ENCODE measurements at regions not wholly inside any gene's neighbourhood (a gene's known extent, or its start where the extent isn't known, plus 50 kb on each side); places are given as distances from the start of the nearest gene placed in this dataset.
A peak's percentile ranks its signal among the peaks of the same experiment; 100 is the strongest.

DNA sequence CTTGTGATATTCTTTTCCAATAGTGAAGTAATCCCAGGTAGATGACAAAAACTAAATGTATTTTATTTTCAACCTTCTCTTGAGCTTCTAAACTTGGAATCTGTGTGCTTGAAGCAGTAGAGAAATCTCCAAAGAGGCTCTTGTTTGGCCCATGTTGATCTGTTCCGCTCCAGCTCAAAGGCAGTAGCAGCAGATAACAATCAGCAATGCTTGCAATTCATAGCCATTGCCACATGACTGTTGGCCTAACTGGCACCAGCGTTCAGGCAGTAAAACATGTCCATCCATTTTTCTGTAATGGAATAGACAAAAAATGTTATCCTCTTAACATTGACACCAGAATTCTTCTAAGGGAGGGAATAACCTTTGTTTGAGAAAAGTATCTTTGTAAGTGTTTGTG lies 270.7 kb upstream of the MSX2 start:
- Histone ChIP-seq H3K23ac (ENCODE audit: insufficient read length) (no peak overlapping the region), H3K18ac (ENCODE audit: extremely low read depth, low read length) (no peak overlapping the region), H3K4ac (replicated peaks; ENCODE audit: insufficient read length, low read depth, low read length) (no peak overlapping the region), H2BK20ac (ENCODE audit: low read length) (no peak overlapping the region), H2BK15ac (ENCODE audit: low read length) (no peak overlapping the region), H2BK120ac (replicated peaks; ENCODE audit: low read depth, low read length) (no peak overlapping the region), H2BK12ac (ENCODE audit: low read depth, low read length) (no peak overlapping the region), H3K4me3 (ENCODE audit: extremely low read depth in 1 of 4, insufficient read depth in 2 of 4, low read depth in 3 of 4, low read length in 4 of 4) (no peak overlapping the region), H2AFZ (ENCODE audit: low read length) (no peak overlapping the region), H3K9ac (replicated peaks in 1 of 4; ENCODE audit: extremely low read depth in 1 of 4, low read depth in 3 of 4, low read length in 3 of 4) (no peak overlapping the region), H3K79me1 (ENCODE audit: low read depth, low read length) (no peaks in the 10 kb centered on the region), H3K36me3 (ENCODE audit: control insufficient read depth in 2 of 4, insufficient read depth in 4 of 4, low read length in 3 of 4) (no peaks in the 10 kb centered on the region; a peak in 1 of 8 replicates), H3K56ac (replicated peaks; ENCODE audit: insufficient read length, low read depth, low read length) (no peak overlapping the region), H2BK5ac (ENCODE audit: low read depth, low read length) (no peak overlapping the region), H3K4me2 (ENCODE audit: insufficient read depth in 1 of 2, low read depth in 2 of 2, low read length in 2 of 2) (no peak overlapping the region), H2AK5ac (ENCODE audit: low read depth, low read length) (no peak overlapping the region), H4K20me1 (replicated peaks in 1 of 2; ENCODE audit: control insufficient read depth in 1 of 2, insufficient read depth in 2 of 2, low read length in 2 of 2) (no peaks in the 10 kb centered on the region), H3K79me2 (ENCODE audit: control insufficient read depth in 1 of 2, insufficient read depth in 2 of 2, low read length in 2 of 2) (no peaks in the 10 kb centered on the region), H4K5ac (ENCODE audit: insufficient read length, low read depth, low read length) (no peak overlapping the region), H3K27ac (ENCODE audit: low read depth, low read length) (no peak overlapping the region), H3K27me3 (replicated peaks in 1 of 4; ENCODE audit: control insufficient read depth in 3 of 4, extremely low read depth in 1 of 4, insufficient read depth in 3 of 4, low read length in 3 of 4) (no peaks in the 10 kb centered on the region), H4K91ac (replicated peaks; ENCODE audit: insufficient read length, low read length) (no peak overlapping the region), H4K8ac (ENCODE audit: extremely low read depth, insufficient read depth, low read length) (no peak overlapping the region), H3K4me1 (replicated peaks in 1 of 4; ENCODE audit: control insufficient read depth in 3 of 4, insufficient read depth in 4 of 4, low read length in 3 of 4) (no peaks in the 10 kb centered on the region), H3K23me2 (ENCODE audit: low read depth, low read length) (no peaks in the 10 kb centered on the region), H3K9me3 (ENCODE audit: insufficient read depth in 2 of 2, low read depth in 1 of 2, low read length in 1 of 2) (no peaks in the 10 kb centered on the region), H3K14ac (ENCODE audit: insufficient read length) (peak overlapping the region; percentile 87)
- FAIRE-seq (no peak), DNase-seq (ENCODE audit: low read depth in 1 of 2, low spot score in 2 of 2) (no peak)
- TF ChIP-seq KDM4A (IDR thresholded peaks at IDR 0.05; ENCODE audit: low read depth, low read length, severe bottlenecking), result no peak
- no peak for TF ChIP-seq SUZ12 (IDR thresholded peaks at IDR 0.05; ENCODE audit: low read length)
- no peak for TF ChIP-seq CBX8 (IDR thresholded peaks at IDR 0.05; ENCODE audit: borderline replicate concordance, low read depth, low read length)
- no peak for TF ChIP-seq PHF8 (conservative IDR thresholded peaks at IDR 0.05; ENCODE audit: low read depth, low read length)
- ChIA-PET CTCF (ENCODE audit: partially characterized antibody) (interaction anchor here (0.9 kb wide), 1 partner anchor 34 kb away, joined by 3 read pairs; no protein-coding TSS in a partner anchor), POLR2A (ENCODE audit: partially characterized antibody) (no interaction called here)
- 86% methylated on average over 2 of the region's 2 CpGs; no CpG with 5 or more reads in 1 of the 2 experiments for whole genome bisulfite sequencing, 2 experiments (ENCODE audit: extremely low coverage in 1 of 2, insufficient coverage in 1 of 2, insufficient read length in 1 of 2, insufficient replicate concordance in 2 of 2, low coverage in 1 of 2, low lambda C conversion rate in 2 of 2, missing lambda C conversion rate in 1 of 2)
